PC-9 (cell line): ENCODE measurements at regions not wholly inside any gene's neighbourhood (a gene's known extent, or its start where the extent isn't known, plus 50 kb on each side); places are given as distances from the start of the nearest gene placed in this dataset.

Experiments
- EZH2 ChIP-seq: fragments of 200-600 bp; sonication (generic); IDR thresholded peaks from 2 replicates; pipeline ENCODE4 v1.8.0; 2017; ENCODE audit warnings: antibody characterized with exemption, low read depth
- TF ChIP-seq, protein P1 (sequence below): fragments of 200-600 bp; sonication (generic); conservative IDR thresholded peaks from 2 replicates; pipeline ENCODE4 v1.6.1; 2017; ENCODE audit warnings: mixed run types, antibody characterized with exemption, mild to moderate bottlenecking, moderate library complexity

DNA sequence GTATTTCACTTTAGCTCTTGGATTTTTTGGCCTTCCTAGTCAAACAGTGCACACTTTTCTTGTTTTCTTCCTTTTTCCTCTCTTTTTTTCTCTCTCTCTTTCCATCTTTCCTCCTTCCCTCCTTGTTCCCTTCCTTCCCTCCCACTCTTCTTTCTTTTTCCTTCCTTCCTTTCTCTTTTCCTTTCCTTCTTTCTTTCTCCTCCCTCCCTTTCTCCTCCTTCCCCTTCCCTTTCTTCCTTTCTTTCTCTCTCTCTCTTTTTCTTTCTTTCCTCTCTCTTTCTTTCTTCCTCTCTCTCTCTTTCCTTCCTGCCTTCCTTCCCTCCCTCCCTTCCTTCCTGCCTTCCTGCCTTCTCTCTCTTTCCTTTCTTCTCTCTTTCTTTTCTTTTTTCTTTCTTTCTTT is 181.6 kb upstream of the ELAC2 start:
- TF ChIP-seq EZH2, result no peak
- TF ChIP-seq, protein P1, sequence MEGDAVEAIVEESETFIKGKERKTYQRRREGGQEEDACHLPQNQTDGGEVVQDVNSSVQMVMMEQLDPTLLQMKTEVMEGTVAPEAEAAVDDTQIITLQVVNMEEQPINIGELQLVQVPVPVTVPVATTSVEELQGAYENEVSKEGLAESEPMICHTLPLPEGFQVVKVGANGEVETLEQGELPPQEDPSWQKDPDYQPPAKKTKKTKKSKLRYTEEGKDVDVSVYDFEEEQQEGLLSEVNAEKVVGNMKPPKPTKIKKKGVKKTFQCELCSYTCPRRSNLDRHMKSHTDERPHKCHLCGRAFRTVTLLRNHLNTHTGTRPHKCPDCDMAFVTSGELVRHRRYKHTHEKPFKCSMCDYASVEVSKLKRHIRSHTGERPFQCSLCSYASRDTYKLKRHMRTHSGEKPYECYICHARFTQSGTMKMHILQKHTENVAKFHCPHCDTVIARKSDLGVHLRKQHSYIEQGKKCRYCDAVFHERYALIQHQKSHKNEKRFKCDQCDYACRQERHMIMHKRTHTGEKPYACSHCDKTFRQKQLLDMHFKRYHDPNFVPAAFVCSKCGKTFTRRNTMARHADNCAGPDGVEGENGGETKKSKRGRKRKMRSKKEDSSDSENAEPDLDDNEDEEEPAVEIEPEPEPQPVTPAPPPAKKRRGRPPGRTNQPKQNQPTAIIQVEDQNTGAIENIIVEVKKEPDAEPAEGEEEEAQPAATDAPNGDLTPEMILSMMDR, result no peak
